ENCODE measurements at regions not wholly inside any gene's neighbourhood (a gene's known extent, or its start where the extent isn't known, plus 50 kb on each side); places are given as distances from the start of the nearest gene placed in this dataset.

DNA sequence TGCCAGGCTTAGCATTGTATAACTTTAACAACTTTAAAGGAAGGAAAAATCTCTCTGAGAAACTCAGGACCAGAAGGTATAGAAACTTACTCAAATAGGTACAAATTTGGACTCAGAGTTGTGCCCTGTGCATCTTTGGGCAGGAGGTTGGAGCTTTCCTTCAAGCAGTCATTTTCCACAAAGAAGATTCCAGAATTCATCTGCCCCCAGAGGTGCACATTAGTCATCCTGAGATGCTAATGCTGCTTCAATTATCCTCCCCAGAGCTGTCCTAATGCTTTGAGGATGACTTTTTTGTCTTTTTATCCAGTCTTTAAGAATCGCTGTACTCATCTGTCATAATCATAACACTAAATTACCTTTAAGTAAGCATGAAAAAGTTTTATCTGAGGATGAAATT lies 243.0 kb upstream of the WWC1 start:
- Histone ChIP-seq H3K9me1 (replicated peaks; ENCODE audit: control insufficient read depth, extremely low read depth, insufficient read depth, low read length) (no peaks in the 10 kb centered on the region), H3K9me3 (replicated peaks; ENCODE audit: control insufficient read depth, insufficient read depth, low read length) (no peaks in the 10 kb centered on the region), H4K20me1 (replicated peaks; ENCODE audit: control insufficient read depth, extremely low read depth, insufficient read depth, low read length) (no peaks in the 10 kb centered on the region), H3K4me1 (ENCODE audit: control insufficient read depth, extremely low read depth, insufficient read depth, low read length) (no peaks in the 10 kb centered on the region), H3K9ac (replicated peaks; ENCODE audit: extremely low read depth, insufficient read depth, low read length) (no peak overlapping the region), H3K4me2 (ENCODE audit: insufficient read depth, low read length) (no peak overlapping the region), H2AFZ (ENCODE audit: low read depth, low read length) (no peak overlapping the region), H3K79me2 (ENCODE audit: control insufficient read depth, insufficient read depth, low read length) (no peaks in the 10 kb centered on the region), H3K4me3 (replicated peaks in 1 of 3; ENCODE audit: insufficient read depth in 1 of 3, low read depth in 1 of 3, low read length in 3 of 3) (no peak overlapping the region), H3K27ac (ENCODE audit: insufficient read depth, low read depth, low read length) (no peak overlapping the region), H3K36me3 (ENCODE audit: control insufficient read depth in 2 of 2, extremely low read depth in 1 of 2, insufficient read depth in 2 of 2, low read length in 2 of 2) (no peaks in the 10 kb centered on the region), H3K27me3 (ENCODE audit: control insufficient read depth in 2 of 2, insufficient read depth in 2 of 2, low read length in 2 of 2) (no peaks in the 10 kb centered on the region)
- intact Hi-C loops (cut with micrococcal nuclease), result no loop called here
- no peak for FAIRE-seq
- no peak for TF ChIP-seq FOS (IDR thresholded peaks at IDR 0.05; ENCODE audit: borderline replicate concordance, insufficient read depth, low read length)
- TF ChIP-seq, protein P1, sequence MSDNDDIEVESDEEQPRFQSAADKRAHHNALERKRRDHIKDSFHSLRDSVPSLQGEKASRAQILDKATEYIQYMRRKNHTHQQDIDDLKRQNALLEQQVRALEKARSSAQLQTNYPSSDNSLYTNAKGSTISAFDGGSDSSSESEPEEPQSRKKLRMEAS (IDR thresholded peaks at IDR 0.05; ENCODE audit: insufficient read depth, insufficient read length), result no peak
- TF ChIP-seq MYC (IDR thresholded peaks at IDR 0.05; ENCODE audit: low read depth, low read length), result no peak
- TF ChIP-seq GATA2 (IDR thresholded peaks at IDR 0.05; ENCODE audit: insufficient read depth, insufficient read length, low read depth, low read length), result no peak
- no peak for TF ChIP-seq EZH2 (IDR thresholded peaks at IDR 0.05; ENCODE audit: borderline replicate concordance, low read depth, low read length, severe bottlenecking)
- no peak for TF ChIP-seq POLR2A (IDR thresholded peaks at IDR 0.05; ENCODE audit: low read depth, low read length)
- TF ChIP-seq POLR2AphosphoS5 (IDR thresholded peaks at IDR 0.05; ENCODE audit: insufficient read depth, low read depth, low read length), result no peak
- TF ChIP-seq, protein P2, sequence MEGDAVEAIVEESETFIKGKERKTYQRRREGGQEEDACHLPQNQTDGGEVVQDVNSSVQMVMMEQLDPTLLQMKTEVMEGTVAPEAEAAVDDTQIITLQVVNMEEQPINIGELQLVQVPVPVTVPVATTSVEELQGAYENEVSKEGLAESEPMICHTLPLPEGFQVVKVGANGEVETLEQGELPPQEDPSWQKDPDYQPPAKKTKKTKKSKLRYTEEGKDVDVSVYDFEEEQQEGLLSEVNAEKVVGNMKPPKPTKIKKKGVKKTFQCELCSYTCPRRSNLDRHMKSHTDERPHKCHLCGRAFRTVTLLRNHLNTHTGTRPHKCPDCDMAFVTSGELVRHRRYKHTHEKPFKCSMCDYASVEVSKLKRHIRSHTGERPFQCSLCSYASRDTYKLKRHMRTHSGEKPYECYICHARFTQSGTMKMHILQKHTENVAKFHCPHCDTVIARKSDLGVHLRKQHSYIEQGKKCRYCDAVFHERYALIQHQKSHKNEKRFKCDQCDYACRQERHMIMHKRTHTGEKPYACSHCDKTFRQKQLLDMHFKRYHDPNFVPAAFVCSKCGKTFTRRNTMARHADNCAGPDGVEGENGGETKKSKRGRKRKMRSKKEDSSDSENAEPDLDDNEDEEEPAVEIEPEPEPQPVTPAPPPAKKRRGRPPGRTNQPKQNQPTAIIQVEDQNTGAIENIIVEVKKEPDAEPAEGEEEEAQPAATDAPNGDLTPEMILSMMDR (IDR thresholded peaks at IDR 0.05; ENCODE audit: extremely low read depth in 1 of 2, insufficient read depth in 1 of 2, low read depth in 1 of 2, low read length in 2 of 2), result no peak
- no peak for TF ChIP-seq JUN (IDR thresholded peaks at IDR 0.05; ENCODE audit: borderline replicate concordance, insufficient read depth, insufficient read length, low read depth)
- dilution Hi-C loops (cut with MboI; ENCODE audit: extremely low pct_ligation_motif_present, low sequenced_read_pairs), result no loop called here
- BruUV-seq (replicated peaks), result no TSS peak
- ChIA-PET POLR2A (no interaction called here), CTCF (no interaction called here)
- DNase-seq (ENCODE audit: low read depth, low spot score), result no peak

All from endothelial cell of umbilical vein (primary cell).